ENCODE measurements at regions not wholly inside any gene's neighbourhood (a gene's known extent, or its start where the extent isn't known, plus 50 kb on each side); places are given as distances from the start of the nearest gene placed in this dataset.
A peak's percentile ranks its signal among the peaks of the same experiment; 100 is the strongest.

DNA sequence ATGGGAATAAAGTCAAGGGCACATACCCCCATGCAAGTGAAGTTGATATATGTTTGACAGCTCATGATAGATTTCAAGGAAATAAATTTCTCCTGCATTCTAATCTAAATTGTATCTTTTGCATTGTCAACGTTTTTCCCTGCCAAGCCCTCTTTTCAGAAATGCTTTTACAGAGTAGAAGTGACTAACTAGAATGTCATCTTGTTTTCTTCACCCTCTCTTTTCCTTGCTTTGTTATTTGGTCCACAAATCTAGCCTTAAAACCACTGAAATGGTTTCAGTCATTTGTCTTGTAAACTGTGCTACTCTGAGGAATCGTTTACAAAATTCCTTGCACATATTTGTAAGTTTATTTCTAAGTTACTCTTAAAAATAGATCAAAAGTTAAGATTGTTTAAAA is 600.8 kb upstream of the CXADR start:
- no peak overlapping the region for H3K4me3 ChIP-seq (replicated peaks in 1 of 2; ENCODE audit: low read depth in 2 of 2, low read length in 2 of 2)
- TF ChIP-seq, protein P1, sequence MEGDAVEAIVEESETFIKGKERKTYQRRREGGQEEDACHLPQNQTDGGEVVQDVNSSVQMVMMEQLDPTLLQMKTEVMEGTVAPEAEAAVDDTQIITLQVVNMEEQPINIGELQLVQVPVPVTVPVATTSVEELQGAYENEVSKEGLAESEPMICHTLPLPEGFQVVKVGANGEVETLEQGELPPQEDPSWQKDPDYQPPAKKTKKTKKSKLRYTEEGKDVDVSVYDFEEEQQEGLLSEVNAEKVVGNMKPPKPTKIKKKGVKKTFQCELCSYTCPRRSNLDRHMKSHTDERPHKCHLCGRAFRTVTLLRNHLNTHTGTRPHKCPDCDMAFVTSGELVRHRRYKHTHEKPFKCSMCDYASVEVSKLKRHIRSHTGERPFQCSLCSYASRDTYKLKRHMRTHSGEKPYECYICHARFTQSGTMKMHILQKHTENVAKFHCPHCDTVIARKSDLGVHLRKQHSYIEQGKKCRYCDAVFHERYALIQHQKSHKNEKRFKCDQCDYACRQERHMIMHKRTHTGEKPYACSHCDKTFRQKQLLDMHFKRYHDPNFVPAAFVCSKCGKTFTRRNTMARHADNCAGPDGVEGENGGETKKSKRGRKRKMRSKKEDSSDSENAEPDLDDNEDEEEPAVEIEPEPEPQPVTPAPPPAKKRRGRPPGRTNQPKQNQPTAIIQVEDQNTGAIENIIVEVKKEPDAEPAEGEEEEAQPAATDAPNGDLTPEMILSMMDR (IDR thresholded peaks at IDR 0.05; ENCODE audit: low read depth, low read length): no peak
- peak in 1 of 2 donors; percentile 51 for DNase-seq (ENCODE audit: low read depth in 2 of 2)

DNA sequence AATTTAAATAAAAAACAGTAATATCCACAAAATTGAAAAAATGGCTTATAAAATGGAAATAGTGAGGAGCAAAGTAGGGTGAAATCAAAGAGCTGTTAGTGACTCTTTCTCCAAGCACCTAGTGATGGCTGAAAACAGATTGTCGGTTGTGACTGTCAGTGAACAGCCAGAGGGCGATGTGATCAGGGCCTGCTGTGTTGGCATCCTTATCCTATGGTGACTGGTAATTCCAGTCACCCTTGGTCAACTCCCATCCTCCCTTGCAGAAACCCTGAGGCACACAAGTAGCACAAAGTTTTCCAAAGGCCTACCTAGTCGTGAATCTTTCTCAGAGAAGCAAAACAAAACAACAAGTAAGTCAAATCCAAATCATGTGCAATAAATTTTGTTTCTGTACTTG is 599.8 kb upstream of the CXADR start:
- TF ChIP-seq, protein P1 (IDR thresholded peaks at IDR 0.05; ENCODE audit: low read depth, low read length): no peak
- H3K4me3 ChIP-seq (replicated peaks in 1 of 2; ENCODE audit: low read depth in 2 of 2, low read length in 2 of 2): no peak overlapping the region
- DNase-seq (ENCODE audit: low read depth in 2 of 2): no peak

DNA sequence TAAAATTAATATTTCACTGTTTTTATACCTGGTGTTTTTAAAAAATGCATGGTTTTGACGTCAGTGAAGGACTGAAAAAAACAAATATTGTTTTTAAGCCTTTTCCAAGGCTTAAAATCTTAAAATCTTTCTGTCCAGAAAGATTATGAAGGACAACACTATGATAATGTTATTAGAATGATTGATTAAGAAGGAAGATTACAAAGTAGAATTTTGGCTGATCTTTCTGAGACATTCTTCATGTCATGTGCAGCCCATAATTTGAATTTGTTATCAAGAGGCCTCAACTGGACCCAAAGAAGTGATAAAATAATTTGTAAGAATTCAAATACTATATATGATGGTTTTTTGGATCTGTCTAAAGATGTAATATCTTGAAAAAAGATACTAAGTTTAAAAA is 584.4 kb upstream of the CXADR start:
- TF ChIP-seq, protein P1 (IDR thresholded peaks at IDR 0.05; ENCODE audit: low read depth, low read length): no peak
- no peak for DNase-seq (ENCODE audit: low read depth in 2 of 2)
- no peak overlapping the region for H3K4me3 ChIP-seq (replicated peaks in 1 of 2; ENCODE audit: low read depth in 2 of 2, low read length in 2 of 2)

DNA sequence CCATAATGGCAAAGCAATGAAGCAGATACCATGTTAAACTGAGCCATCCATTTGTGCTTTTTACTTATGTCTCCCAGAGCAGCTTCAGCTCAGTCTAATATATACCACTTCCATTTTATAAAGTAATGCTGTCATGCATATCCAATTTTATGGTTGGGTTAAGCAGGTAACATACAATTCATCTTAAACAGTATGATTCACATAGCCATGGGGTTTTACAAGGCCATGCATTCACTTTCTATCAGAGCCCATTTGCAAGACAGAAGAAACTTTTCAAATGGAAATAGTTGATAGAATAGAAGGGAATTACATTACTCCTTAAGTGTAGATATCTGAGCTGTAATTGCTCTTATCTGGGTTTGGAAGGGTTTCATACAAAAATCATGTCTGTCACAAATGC is 580.5 kb upstream of the CXADR start:
- TF ChIP-seq, protein P1 (IDR thresholded peaks at IDR 0.05; ENCODE audit: low read depth, low read length): no peak
- no peak for DNase-seq (ENCODE audit: low read depth in 2 of 2)
- H3K4me3 ChIP-seq (replicated peaks in 1 of 2; ENCODE audit: low read depth in 2 of 2, low read length in 2 of 2): no peak overlapping the region

DNA sequence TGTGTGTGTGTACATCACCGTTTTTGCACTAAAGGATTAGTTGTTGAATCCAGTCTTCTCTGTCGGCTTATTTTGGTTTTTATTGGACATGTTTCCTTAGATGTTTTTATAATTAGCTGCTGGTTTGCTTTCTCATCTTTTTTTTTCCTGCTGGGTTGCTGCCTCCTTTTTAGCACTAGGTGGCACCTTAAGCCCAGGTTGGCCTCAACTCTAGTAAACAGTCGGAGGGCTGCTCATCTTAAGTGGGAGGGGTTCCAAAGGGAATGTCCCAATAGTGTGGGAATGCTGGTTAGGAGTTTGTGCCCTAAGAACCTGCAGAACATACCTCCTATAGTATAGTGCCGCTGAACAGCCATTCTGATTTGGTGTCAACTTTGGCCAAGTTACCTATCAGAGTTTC is 570.1 kb upstream of the CXADR start:
- H3K4me3 ChIP-seq (replicated peaks in 1 of 2; ENCODE audit: low read depth in 2 of 2, low read length in 2 of 2): no peak overlapping the region
- DNase-seq (ENCODE audit: low read depth in 2 of 2): peak; percentile 20 to 27
- TF ChIP-seq, protein P1 (IDR thresholded peaks at IDR 0.05; ENCODE audit: low read depth, low read length): peak; percentile 36

DNA sequence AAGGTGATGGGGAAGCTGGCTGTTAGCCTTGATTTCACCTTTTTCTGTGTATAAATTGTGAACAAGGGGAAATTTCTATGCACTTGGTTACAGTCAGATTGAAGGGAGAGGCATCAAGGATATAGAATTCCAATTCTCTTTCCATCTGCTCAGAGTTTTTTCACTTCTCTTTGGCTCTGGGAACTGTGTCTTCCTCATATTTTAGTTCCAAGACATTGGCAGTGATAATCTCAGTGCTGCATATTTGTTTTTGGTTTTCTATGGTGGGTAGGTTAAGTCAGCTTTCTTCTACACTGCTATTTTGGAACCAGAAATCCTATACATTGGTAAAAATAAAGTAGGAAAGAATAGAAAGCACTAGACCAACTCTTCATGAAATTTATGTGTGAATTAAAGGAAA is 569.6 kb upstream of the CXADR start:
- no peak overlapping the region for H3K4me3 ChIP-seq (replicated peaks in 1 of 2; ENCODE audit: low read depth in 2 of 2, low read length in 2 of 2)
- DNase-seq (ENCODE audit: low read depth in 2 of 2): no peak
- TF ChIP-seq, protein P1 (IDR thresholded peaks at IDR 0.05; ENCODE audit: low read depth, low read length): no peak

GRCh38 chr21:16945580-16945979 is 567.3 kb upstream of the CXADR start:
- peak in 1 of 2 donors; percentile 7 for DNase-seq (ENCODE audit: low read depth in 2 of 2)
- no peak overlapping the region for H3K4me3 ChIP-seq (replicated peaks in 1 of 2; ENCODE audit: low read depth in 2 of 2, low read length in 2 of 2)
- TF ChIP-seq, protein P1 (IDR thresholded peaks at IDR 0.05; ENCODE audit: low read depth, low read length): no peak
